ENCODE measurements at regions not wholly inside any gene's neighbourhood (a gene's known extent, or its start where the extent isn't known, plus 50 kb on each side); places are given as distances from the start of the nearest gene placed in this dataset.

DNA sequence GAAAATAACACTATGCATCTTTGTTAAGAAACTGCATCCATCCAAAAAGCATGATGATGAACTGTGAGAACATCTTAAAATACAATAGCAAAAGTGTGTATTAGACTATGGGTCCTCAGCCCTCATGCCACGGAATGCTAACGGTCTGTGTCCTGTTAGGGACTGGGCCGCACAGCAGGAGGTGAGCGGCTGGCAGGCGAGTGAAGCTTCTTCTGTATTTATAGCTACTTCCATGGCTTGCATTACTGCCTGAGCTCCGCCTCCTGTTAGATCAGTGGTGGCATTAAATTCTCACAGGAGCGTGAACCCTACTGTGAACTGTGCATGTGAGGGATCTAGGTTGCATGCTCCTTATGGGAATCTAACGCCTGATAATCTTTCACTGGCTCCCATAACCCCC, 129.8 kb downstream of the NXNL2 start:
- no peak for DNase-seq (ENCODE audit: low read depth)
- TF ChIP-seq, protein P1, sequence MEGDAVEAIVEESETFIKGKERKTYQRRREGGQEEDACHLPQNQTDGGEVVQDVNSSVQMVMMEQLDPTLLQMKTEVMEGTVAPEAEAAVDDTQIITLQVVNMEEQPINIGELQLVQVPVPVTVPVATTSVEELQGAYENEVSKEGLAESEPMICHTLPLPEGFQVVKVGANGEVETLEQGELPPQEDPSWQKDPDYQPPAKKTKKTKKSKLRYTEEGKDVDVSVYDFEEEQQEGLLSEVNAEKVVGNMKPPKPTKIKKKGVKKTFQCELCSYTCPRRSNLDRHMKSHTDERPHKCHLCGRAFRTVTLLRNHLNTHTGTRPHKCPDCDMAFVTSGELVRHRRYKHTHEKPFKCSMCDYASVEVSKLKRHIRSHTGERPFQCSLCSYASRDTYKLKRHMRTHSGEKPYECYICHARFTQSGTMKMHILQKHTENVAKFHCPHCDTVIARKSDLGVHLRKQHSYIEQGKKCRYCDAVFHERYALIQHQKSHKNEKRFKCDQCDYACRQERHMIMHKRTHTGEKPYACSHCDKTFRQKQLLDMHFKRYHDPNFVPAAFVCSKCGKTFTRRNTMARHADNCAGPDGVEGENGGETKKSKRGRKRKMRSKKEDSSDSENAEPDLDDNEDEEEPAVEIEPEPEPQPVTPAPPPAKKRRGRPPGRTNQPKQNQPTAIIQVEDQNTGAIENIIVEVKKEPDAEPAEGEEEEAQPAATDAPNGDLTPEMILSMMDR (IDR thresholded peaks at IDR 0.05; ENCODE audit: control insufficient read depth, insufficient read depth, low read depth, low read length, missing control alignments) = no peak
- no peak overlapping the region for H3K4me3 ChIP-seq (ENCODE audit: control insufficient read depth, low read depth, low read length)

DNA sequence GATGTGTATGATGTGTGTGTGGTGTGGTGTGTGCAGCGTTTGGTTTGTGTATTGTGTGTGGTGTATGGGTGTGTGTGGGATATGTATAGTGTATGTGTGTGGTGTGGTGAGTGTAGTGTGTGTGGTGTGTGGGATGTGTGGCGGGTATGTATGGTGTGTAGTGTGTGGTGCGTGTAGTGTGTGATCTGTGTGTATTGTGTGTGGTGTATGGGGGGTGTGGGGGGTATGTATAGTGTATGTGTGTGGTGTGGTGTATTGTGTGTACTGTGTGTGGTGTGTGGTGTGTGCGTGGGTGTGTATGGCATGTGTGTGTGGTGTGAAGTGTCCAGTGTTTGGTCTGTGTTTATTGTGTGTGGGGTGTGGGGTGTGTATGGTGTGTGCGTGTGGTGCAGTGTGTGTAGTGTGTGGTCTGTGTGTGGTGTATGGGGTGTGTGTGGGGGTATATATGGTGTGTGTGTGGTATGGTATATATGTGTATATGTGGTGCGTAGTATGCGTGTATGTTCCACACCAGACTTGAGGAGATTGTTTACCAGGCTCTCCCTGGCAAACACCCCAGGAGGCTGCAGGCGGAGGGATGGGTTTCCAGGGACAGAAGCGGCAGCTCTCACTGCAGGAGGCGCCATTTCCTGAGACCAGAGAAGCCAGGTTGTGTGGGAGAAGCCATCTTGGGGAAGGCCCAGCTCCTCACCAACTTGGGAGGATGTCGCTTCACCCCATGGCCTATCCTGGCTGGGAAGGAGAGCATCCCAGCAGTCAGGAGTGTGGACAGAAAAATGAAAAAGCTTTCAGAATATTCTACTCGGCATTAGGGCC, 138.1 kb downstream of the NXNL2 start:
- TF ChIP-seq, protein P1 (IDR thresholded peaks at IDR 0.05; ENCODE audit: control insufficient read depth, insufficient read depth, low read depth, low read length, missing control alignments) = peak; percentile 3
- DNase-seq (ENCODE audit: low read depth) = no peak
- H3K4me3 ChIP-seq (ENCODE audit: control insufficient read depth, low read depth, low read length) = no peak overlapping the region

DNA sequence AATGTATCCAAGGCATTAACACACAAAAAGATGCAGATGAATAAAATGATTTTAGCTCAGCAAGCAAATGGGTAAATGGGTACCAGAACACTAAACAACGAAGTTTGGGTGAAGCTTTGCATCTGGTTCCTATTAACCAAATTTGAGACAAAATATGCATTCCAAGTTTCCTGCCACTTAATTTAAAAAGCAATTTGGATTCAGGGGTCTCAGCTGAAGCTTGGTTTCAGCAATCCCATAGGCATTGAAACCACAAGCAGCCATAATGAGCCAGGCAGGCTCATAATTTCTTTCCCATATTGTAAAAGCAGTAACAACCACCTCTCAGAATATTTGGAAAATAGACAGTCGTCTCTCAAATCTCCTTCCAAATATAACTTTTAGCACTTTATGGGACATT, 138.9 kb downstream of the NXNL2 start:
- TF ChIP-seq, protein P1 (IDR thresholded peaks at IDR 0.05; ENCODE audit: control insufficient read depth, insufficient read depth, low read depth, low read length, missing control alignments) = no peak
- no peak overlapping the region for H3K4me3 ChIP-seq (ENCODE audit: control insufficient read depth, low read depth, low read length)
- DNase-seq (ENCODE audit: low read depth) = no peak

DNA sequence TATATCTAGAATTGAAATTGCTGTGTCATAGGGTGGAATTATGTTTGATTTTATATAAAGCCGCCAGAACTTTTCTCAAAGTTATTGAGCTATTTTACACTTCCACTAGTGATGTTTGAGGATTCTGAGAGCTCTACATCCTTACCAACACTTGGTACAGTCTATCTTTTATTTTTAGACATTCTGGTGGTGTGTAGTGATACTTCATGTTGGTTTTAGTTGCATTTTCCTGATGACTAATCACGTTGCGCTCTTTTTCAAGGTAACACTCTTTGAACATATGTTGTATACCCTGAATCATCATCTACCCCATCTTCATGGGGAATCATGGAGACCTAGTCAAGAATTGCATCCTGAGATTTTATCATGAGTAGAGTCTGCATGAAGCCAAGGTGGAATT, 141.7 kb downstream of the NXNL2 start:
- TF ChIP-seq, protein P1 (IDR thresholded peaks at IDR 0.05; ENCODE audit: control insufficient read depth, insufficient read depth, low read depth, low read length, missing control alignments) = no peak
- DNase-seq (ENCODE audit: low read depth) = no peak

DNA sequence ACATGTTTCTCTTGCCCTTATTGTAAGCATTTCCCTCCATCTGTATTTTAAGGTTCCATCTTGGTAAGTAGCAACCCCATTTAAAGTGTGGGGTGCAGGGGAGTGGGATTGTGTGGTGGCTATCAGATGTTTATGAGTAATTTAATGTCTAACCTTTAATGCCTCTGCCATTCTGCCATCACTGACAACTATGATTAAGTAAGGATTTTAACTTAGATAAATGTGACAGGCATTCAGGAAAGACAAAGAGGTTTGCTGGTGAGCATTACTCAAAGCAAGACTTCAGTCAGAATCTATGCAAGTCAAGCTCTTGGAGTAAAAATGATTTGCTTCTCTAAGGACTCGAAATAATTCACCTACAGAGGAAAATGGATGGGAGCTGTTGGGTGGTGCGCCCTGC, 143.0 kb downstream of the NXNL2 start:
- no peak overlapping the region for H3K4me3 ChIP-seq (ENCODE audit: control insufficient read depth, low read depth, low read length)
- TF ChIP-seq, protein P1 (IDR thresholded peaks at IDR 0.05; ENCODE audit: control insufficient read depth, insufficient read depth, low read depth, low read length, missing control alignments) = no peak
- DNase-seq (ENCODE audit: low read depth) = no peak

More for the DNA sequence above, 141.7 kb downstream of the NXNL2 start:
- no peak overlapping the region for H3K4me3 ChIP-seq (ENCODE audit: control insufficient read depth, low read depth, low read length)

DNA sequence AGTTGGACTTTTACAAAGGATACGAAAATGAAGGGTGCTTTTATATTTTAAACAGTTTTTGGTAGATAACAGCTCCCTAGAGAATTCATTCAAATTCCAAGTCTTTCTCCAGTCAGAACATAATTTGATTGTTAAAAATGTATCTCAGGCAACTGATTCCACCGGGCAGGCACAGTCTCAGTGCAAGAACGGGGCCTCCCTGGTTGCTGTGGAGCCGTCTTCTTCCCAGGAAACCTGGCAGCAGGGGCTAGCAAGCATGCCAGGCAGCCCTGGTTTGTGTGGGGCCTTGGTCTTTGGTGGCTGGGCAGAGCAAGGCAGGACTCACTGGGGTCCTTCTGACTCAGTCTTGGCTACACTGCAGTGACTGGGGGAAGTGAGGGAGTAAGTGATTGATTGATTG, 143.5 kb downstream of the NXNL2 start:
- TF ChIP-seq, protein P1 (IDR thresholded peaks at IDR 0.05; ENCODE audit: control insufficient read depth, insufficient read depth, low read depth, low read length, missing control alignments) = no peak
- no peak overlapping the region for H3K4me3 ChIP-seq (ENCODE audit: control insufficient read depth, low read depth, low read length)
- no peak for DNase-seq (ENCODE audit: low read depth)

All from AG09309 (cell line).